ENCODE measurements at regions not wholly inside any gene's neighbourhood (a gene's known extent, or its start where the extent isn't known, plus 50 kb on each side); places are given as distances from the start of the nearest gene placed in this dataset.
"Not testable (repeated sequence)": the region's sequence is repeated elsewhere in the genome, so short reads cannot be mapped to it uniquely, and the experiment has no call there.

DNA sequence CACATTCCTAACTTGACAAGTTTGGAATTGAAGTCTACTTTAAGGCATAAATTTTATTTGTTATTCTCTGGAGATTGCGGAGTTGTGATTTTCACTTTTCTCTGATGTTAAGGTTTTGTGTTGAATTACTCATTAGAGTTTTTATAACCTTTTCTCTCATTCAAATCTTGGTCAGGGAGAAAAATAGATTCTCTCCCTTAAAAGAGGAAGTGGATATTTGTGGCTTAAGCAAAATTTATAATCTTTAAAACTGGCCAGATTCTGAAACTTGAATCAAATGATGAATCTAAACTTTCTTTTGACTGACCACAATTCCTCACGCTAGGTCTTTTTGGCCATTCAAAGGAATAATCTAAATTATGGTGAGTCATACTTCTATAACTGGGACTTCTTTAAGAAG lies 361.4 kb downstream of the TEX13C start:
- ATAC-seq (ENCODE audit: low read depth in 2 of 2) = no peak
- H3K27ac ChIP-seq (ENCODE audit: insufficient read depth, low read length, poor library complexity, severe bottlenecking) = no peak overlapping the region
- H3K4me1 Mint-ChIP-seq = no peaks in the 10 kb centered on the region
- no peak overlapping the region for H3K4me3 Mint-ChIP-seq
- H3K4me3 ChIP-seq (ENCODE audit: low read depth, low read length) = no peak overlapping the region
- no peak overlapping the region for H3K27ac Mint-ChIP-seq
- H3K9me3 ChIP-seq (ENCODE audit: control insufficient read depth in 2 of 2, low read length in 2 of 2) = no peaks in the 10 kb centered on the region
- no peak for DNase-seq
- no peaks in the 10 kb centered on the region for H3K36me3 Mint-ChIP-seq
- H3K27me3 ChIP-seq (ENCODE audit: control insufficient read depth, insufficient read depth, low read length) = no peaks in the 10 kb centered on the region
- no peaks in the 10 kb centered on the region for H3K36me3 ChIP-seq (ENCODE audit: control insufficient read depth, insufficient read depth, low read length)
- no peaks in the 10 kb centered on the region for H3K27me3 Mint-ChIP-seq
- peaks cover 0 to 5% (median 0%) of the 10 kb centered on the region in 7 donors for H3K9me3 Mint-ChIP-seq
- no peaks in the 10 kb centered on the region for H3K4me1 ChIP-seq (ENCODE audit: control insufficient read depth, insufficient read depth, low read length, poor library complexity, severe bottlenecking)

DNA sequence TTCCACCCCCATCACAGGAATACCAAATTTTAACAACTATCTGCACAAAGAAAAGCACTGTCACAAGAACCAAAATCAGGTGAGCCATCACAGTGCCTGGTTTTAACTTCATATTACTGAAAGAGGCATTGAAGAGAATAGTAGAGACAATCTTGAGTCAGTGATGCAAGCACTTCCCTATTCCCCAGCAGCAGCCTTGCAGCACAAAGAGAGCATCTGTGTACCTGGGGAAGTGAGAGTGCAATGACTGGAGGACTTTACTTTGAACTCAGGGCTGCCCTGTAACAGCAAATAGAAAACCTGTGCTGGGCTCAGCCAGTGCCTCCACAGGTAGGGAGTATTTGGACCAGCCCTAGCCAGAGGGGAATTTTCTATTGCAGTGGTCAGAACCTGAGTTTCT lies 361.8 kb downstream of the TEX13C start:
- no peaks in the 10 kb centered on the region for H3K4me1 ChIP-seq (ENCODE audit: control insufficient read depth, insufficient read depth, low read length, poor library complexity, severe bottlenecking)

DNA sequence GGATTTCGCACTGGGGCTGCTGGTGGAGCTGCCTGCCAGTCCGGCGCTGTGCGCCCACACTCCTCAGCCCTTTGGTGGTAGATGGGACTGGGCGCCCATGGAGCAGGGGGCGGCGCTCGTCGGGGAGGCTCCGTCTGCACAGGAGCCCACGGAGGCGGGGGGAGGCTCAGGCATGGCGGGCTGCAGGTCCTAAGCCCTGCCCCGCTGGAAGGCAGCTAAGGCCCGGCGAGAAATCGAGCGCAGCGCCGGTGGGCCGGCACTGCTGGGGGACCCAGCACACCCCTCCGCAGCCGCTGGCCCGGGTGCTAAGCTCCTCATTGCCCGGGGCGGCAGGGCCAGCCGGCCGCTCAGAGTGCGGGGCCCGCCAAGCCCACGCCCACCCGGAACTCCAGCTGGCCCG lies 370.9 kb downstream of the TEX13C start:
- not testable (repeated sequence) for DNase-seq; ATAC-seq (ENCODE audit: low read depth in 2 of 2); H3K9me3 ChIP-seq (ENCODE audit: control insufficient read depth in 2 of 2, low read length in 2 of 2); H3K4me1 ChIP-seq (ENCODE audit: control insufficient read depth, insufficient read depth, low read length, poor library complexity, severe bottlenecking); H3K27ac ChIP-seq (ENCODE audit: insufficient read depth, low read length, poor library complexity, severe bottlenecking); H3K27me3 Mint-ChIP-seq; H3K36me3 Mint-ChIP-seq; H3K4me3 ChIP-seq (ENCODE audit: low read depth, low read length); H3K36me3 ChIP-seq (ENCODE audit: control insufficient read depth, insufficient read depth, low read length); H3K9me3 Mint-ChIP-seq; H3K27me3 ChIP-seq (ENCODE audit: control insufficient read depth, insufficient read depth, low read length); H3K4me1 Mint-ChIP-seq; H3K4me3 Mint-ChIP-seq; H3K27ac Mint-ChIP-seq

More for the DNA sequence above, 361.8 kb downstream of the TEX13C start:
- no peak for DNase-seq
- Histone ChIP-seq H3K27ac (ENCODE audit: insufficient read depth, low read length, poor library complexity, severe bottlenecking) (no peak overlapping the region), H3K4me3 (ENCODE audit: low read depth, low read length) (no peak overlapping the region), H3K9me3 (ENCODE audit: control insufficient read depth in 2 of 2, low read length in 2 of 2) (no peaks in the 10 kb centered on the region), H3K27me3 (ENCODE audit: control insufficient read depth, insufficient read depth, low read length) (no peaks in the 10 kb centered on the region), H3K36me3 (ENCODE audit: control insufficient read depth, insufficient read depth, low read length) (no peaks in the 10 kb centered on the region)
- H3K27me3 Mint-ChIP-seq = no peaks in the 10 kb centered on the region
- H3K27ac Mint-ChIP-seq = no peak overlapping the region
- H3K4me1 Mint-ChIP-seq = no peaks in the 10 kb centered on the region
- no peaks in the 10 kb centered on the region for H3K36me3 Mint-ChIP-seq
- no peak overlapping the region for H3K4me3 Mint-ChIP-seq
- no peak for ATAC-seq (ENCODE audit: low read depth in 2 of 2)
- H3K9me3 Mint-ChIP-seq = peaks cover 0 to 5% (median 0%) of the 10 kb centered on the region in 7 donors

DNA sequence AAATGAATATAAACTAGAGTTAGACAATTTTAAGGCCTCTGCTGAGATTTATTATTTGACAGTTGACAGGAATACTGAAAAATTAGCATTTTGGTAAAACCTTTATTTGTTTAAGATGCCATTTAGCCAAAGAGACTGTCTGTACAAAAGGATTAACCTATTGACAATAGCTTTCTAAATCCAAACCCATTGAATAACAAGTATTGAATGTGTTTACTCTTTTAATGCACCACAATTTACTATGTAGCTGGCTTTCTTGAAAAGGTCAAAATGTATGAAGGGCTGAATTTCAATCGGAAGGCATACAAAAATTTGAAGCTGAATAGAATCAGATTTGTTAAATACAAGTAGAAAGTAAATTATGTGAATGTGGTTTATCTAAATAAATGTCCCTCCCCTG lies 374.5 kb downstream of the TEX13C start:
- H3K4me1 ChIP-seq (ENCODE audit: control insufficient read depth, insufficient read depth, low read length, poor library complexity, severe bottlenecking) = no peaks in the 10 kb centered on the region
- Mint-ChIP-seq H3K9me3 (no peaks in the 10 kb centered on the region), H3K27ac (no peak overlapping the region), H3K27me3 (no peaks in the 10 kb centered on the region), H3K4me1 (no peaks in the 10 kb centered on the region), H3K36me3 (no peaks in the 10 kb centered on the region), H3K4me3 (no peak overlapping the region)
- no peaks in the 10 kb centered on the region for H3K36me3 ChIP-seq (ENCODE audit: control insufficient read depth, insufficient read depth, low read length)
- no peaks in the 10 kb centered on the region for H3K27me3 ChIP-seq (ENCODE audit: control insufficient read depth, insufficient read depth, low read length)
- H3K27ac ChIP-seq (ENCODE audit: insufficient read depth, low read length, poor library complexity, severe bottlenecking) = no peak overlapping the region
- DNase-seq (no peak), ATAC-seq (ENCODE audit: low read depth in 2 of 2) (no peak)
- no peaks in the 10 kb centered on the region for H3K9me3 ChIP-seq (ENCODE audit: control insufficient read depth in 2 of 2, low read length in 2 of 2)
- H3K4me3 ChIP-seq (ENCODE audit: low read depth, low read length) = no peak overlapping the region

DNA sequence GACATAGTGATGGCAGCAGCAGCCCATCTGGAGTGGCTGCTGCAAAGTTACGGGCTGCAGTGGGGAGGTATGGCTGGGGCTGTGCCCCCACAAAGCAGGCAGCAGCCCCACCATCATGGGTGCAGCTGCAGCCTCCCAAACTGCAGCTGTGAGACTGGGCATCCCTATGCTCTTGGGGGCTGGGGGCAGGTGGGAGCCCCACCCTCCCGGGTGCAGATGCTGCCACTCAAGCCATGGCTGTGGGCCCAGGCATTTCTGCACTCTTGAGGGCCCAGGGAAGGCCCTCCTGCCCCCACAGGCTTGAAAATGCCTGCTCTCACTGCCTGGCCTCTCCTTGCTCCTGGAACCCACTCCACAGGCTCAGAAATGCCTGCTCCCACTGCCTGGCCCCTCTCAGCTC lies 389.4 kb downstream of the TEX13C start:
- Histone ChIP-seq H3K36me3 (ENCODE audit: control insufficient read depth, insufficient read depth, low read length) (no peaks in the 10 kb centered on the region), H3K4me3 (ENCODE audit: low read depth, low read length) (no peak overlapping the region), H3K4me1 (ENCODE audit: control insufficient read depth, insufficient read depth, low read length, poor library complexity, severe bottlenecking) (no peaks in the 10 kb centered on the region), H3K27ac (ENCODE audit: insufficient read depth, low read length, poor library complexity, severe bottlenecking) (no peak overlapping the region), H3K9me3 (ENCODE audit: control insufficient read depth in 2 of 2, low read length in 2 of 2) (no peaks in the 10 kb centered on the region), H3K27me3 (ENCODE audit: control insufficient read depth, insufficient read depth, low read length) (no peaks in the 10 kb centered on the region)
- ATAC-seq (ENCODE audit: low read depth in 2 of 2) = no peak
- H3K27ac Mint-ChIP-seq = no peak overlapping the region
- no peaks in the 10 kb centered on the region for H3K36me3 Mint-ChIP-seq
- H3K4me3 Mint-ChIP-seq = no peak overlapping the region
- no peaks in the 10 kb centered on the region for H3K4me1 Mint-ChIP-seq
- DNase-seq = no peak
- peaks cover 0 to 5% (median 0%) of the 10 kb centered on the region in 7 donors for H3K9me3 Mint-ChIP-seq
- no peaks in the 10 kb centered on the region for H3K27me3 Mint-ChIP-seq

DNA sequence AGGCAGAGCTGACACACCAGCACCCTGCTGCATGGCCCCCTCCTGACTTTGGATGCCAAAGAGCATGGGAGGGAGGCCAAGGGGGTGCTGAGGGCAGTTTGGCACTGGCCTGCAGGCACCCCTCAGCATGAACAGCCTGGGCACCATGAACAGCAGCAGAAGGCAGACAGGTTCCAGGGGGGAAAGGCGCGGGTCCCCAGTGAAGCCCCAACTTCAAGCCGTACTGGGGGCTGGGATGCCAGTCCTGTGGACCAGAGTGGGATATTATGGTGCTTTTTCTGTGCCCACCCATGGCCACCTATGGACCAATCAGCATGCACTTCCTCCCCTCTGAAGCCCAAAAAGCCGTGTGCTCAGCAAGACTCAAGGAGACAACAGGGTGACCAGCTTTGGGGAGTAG lies 389.9 kb downstream of the TEX13C start:
- DNase-seq = no peak
- no peaks in the 10 kb centered on the region for H3K36me3 ChIP-seq (ENCODE audit: control insufficient read depth, insufficient read depth, low read length)
- no peak overlapping the region for H3K4me3 Mint-ChIP-seq

DNA sequence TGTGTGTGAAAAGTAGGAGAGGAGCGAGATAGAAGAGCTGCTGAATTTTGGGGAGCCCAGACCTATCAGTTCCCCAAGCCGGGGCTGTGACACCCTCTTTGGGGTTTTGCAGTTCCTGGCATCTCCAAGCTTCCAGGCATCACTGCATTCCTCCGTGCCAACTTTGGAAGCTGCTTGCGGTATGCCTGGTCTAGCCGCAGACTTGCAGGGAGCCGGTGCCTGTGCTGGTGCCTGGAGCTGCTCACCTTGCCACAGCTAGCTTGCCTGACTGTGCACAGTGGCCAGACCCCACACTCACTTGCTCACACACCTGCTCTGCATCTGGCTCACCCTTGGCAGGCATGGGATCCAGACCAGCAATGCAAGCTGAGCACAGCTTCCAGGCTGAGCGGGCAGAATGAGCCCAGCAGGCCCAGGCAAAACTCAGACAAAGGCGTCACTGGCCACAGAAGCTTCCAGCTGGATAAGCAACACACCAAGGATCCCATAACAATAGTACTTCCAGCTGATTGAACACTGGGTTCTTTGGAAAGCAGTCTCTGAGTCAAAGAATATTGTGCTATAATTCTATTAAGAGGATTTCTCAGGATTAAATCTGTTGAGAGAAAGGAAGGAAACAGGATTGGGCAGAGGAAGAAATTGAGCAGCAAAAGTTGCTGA lies 390.9 kb downstream of the TEX13C start:
- H3K4me1 Mint-ChIP-seq = no peaks in the 10 kb centered on the region
- H3K4me3 Mint-ChIP-seq = no peak overlapping the region
- ATAC-seq (ENCODE audit: low read depth in 2 of 2) = no peak
- no peak overlapping the region for H3K27ac Mint-ChIP-seq
- H3K36me3 Mint-ChIP-seq = no peaks in the 10 kb centered on the region
- DNase-seq = no peak
- H3K27me3 ChIP-seq (ENCODE audit: control insufficient read depth, insufficient read depth, low read length) = no peaks in the 10 kb centered on the region
- no peaks in the 10 kb centered on the region for H3K9me3 ChIP-seq (ENCODE audit: control insufficient read depth in 2 of 2, low read length in 2 of 2)
- H3K27me3 Mint-ChIP-seq = no peaks in the 10 kb centered on the region
- no peaks in the 10 kb centered on the region for H3K4me1 ChIP-seq (ENCODE audit: control insufficient read depth, insufficient read depth, low read length, poor library complexity, severe bottlenecking)
- H3K36me3 ChIP-seq (ENCODE audit: control insufficient read depth, insufficient read depth, low read length) = no peaks in the 10 kb centered on the region
- no peak overlapping the region for H3K4me3 ChIP-seq (ENCODE audit: low read depth, low read length)
- peaks cover 0 to 5% (median 0%) of the 10 kb centered on the region in 7 donors for H3K9me3 Mint-ChIP-seq
- no peak overlapping the region for H3K27ac ChIP-seq (ENCODE audit: insufficient read depth, low read length, poor library complexity, severe bottlenecking)

More for the DNA sequence above, 389.9 kb downstream of the TEX13C start:
- Histone ChIP-seq H3K27me3 (ENCODE audit: control insufficient read depth, insufficient read depth, low read length) (no peaks in the 10 kb centered on the region), H3K4me1 (ENCODE audit: control insufficient read depth, insufficient read depth, low read length, poor library complexity, severe bottlenecking) (no peaks in the 10 kb centered on the region), H3K27ac (ENCODE audit: insufficient read depth, low read length, poor library complexity, severe bottlenecking) (no peak overlapping the region), H3K4me3 (ENCODE audit: low read depth, low read length) (no peak overlapping the region), H3K9me3 (ENCODE audit: control insufficient read depth in 2 of 2, low read length in 2 of 2) (no peaks in the 10 kb centered on the region)
- Mint-ChIP-seq H3K4me1 (no peaks in the 10 kb centered on the region), H3K9me3 (peaks cover 0 to 5% (median 0%) of the 10 kb centered on the region in 7 donors), H3K36me3 (no peaks in the 10 kb centered on the region), H3K27me3 (no peaks in the 10 kb centered on the region), H3K27ac (no peak overlapping the region)
- no peak for ATAC-seq (ENCODE audit: low read depth in 2 of 2)

DNA sequence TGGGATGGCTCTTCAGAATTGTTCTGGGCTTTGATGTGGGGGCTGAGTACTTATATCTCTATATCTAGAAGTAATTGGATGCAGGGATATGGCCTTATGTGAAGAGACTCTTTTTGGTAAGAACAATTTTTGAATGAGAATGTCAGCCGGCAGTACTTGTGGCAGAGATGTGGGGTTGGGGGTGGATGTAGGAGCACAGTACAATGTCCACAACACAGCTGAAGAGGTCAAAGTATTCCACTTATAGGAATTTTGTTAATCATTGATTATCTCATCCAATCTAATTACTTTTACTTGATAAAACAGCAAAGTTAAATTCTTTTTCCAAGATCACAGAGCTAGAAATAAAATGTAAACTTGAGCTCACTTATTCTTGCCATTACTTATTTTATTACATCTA lies 391.4 kb downstream of the TEX13C start:
- DNase-seq (no peak), ATAC-seq (ENCODE audit: low read depth in 2 of 2) (no peak)
- H3K4me1 Mint-ChIP-seq = no peaks in the 10 kb centered on the region
- Histone ChIP-seq H3K27ac (ENCODE audit: insufficient read depth, low read length, poor library complexity, severe bottlenecking) (no peak overlapping the region), H3K36me3 (ENCODE audit: control insufficient read depth, insufficient read depth, low read length) (no peaks in the 10 kb centered on the region), H3K9me3 (ENCODE audit: control insufficient read depth in 2 of 2, low read length in 2 of 2) (no peaks in the 10 kb centered on the region), H3K4me3 (ENCODE audit: low read depth, low read length) (no peak overlapping the region), H3K4me1 (ENCODE audit: control insufficient read depth, insufficient read depth, low read length, poor library complexity, severe bottlenecking) (no peaks in the 10 kb centered on the region), H3K27me3 (ENCODE audit: control insufficient read depth, insufficient read depth, low read length) (no peaks in the 10 kb centered on the region)
- H3K27me3 Mint-ChIP-seq = no peaks in the 10 kb centered on the region
- H3K27ac Mint-ChIP-seq = no peak overlapping the region
- H3K4me3 Mint-ChIP-seq = no peak overlapping the region
- no peaks in the 10 kb centered on the region for H3K36me3 Mint-ChIP-seq
- H3K9me3 Mint-ChIP-seq = peaks cover 0 to 5% (median 0%) of the 10 kb centered on the region in 7 donors
